Parathyroid adenoma (tissue), 2 donors: ENCODE measurements at regions not wholly inside any gene's neighbourhood (a gene's known extent, or its start where the extent isn't known, plus 50 kb on each side); places are given as distances from the start of the nearest gene placed in this dataset.
A peak's percentile ranks its signal among the peaks of the same experiment; 100 is the strongest.
"Not testable (repeated sequence)": the region's sequence is repeated elsewhere in the genome, so short reads cannot be mapped to it uniquely, and the experiment has no call there.

ENCODE experiments used
- H2AFZ ChIP-seq: fragments of 300-600 bp; sonication (generic); one replicate; pipeline ENCODE4 v1.7.0; 2017; ENCODE audit warnings: antibody characterized with exemption, mild to moderate bottlenecking
- H3K27ac ChIP-seq: fragments of 300-600 bp; sonication (generic); one replicate; pipeline ENCODE4 v1.7.0; 2017
- H3K27me3 ChIP-seq: fragments of 300-600 bp; sonication (generic); one replicate; pipeline ENCODE4 v1.7.0; 2017; ENCODE audit warnings: low read length; ENCODE audit not compliant: control insufficient read depth, insufficient read depth
- H3K36me3 ChIP-seq: fragments of 300-600 bp; sonication (generic); one replicate; pipeline ENCODE4 v1.7.0; 2017; ENCODE audit warnings: low read length; ENCODE audit not compliant: control insufficient read depth, insufficient read depth
- H3K4me1 ChIP-seq: fragments of 300-600 bp; sonication (generic); one replicate; pipeline ENCODE4 v1.7.0; 2017; ENCODE audit warnings: control low read depth
- H3K4me2 ChIP-seq: fragments of 300-600 bp; sonication (generic); one replicate; pipeline ENCODE4 v1.7.0; 2017; ENCODE audit warnings: low read length
- H3K4me3 ChIP-seq: fragments of 300-600 bp; sonication (generic); one replicate; pipeline ENCODE4 v1.7.0; 2017; ENCODE audit warnings: low read depth, low read length
- H3K79me2 ChIP-seq: fragments of 300-600 bp; sonication (generic); one replicate; pipeline ENCODE4 v1.7.0; 2017; ENCODE audit warnings: control low read depth
- H3K9ac ChIP-seq: fragments of 300-600 bp; sonication (generic); one replicate; pipeline ENCODE4 v1.7.0; 2017; ENCODE audit warnings: mild to moderate bottlenecking
- H3K9me3 ChIP-seq: fragments of 300-600 bp; sonication (generic); one replicate; pipeline ENCODE4 v1.7.0; 2017; ENCODE audit warnings: low read length; ENCODE audit not compliant: control insufficient read depth
- CTCF ChIP-seq: fragments of 300-600 bp; sonication (generic); IDR thresholded peaks from one replicate; pipeline ENCODE4 v1.7.0; 2017; ENCODE audit warnings: antibody characterized with exemption, mild to moderate bottlenecking
- donor health status: primary hyperparathyroidism.

- not testable (repeated sequence) for H3K9ac ChIP-seq, H3K4me3 ChIP-seq, H2AFZ ChIP-seq, H3K4me2 ChIP-seq, H3K79me2 ChIP-seq, H3K27me3 ChIP-seq, H3K4me1 ChIP-seq, H3K9me3 ChIP-seq, H3K27ac ChIP-seq, H3K36me3 ChIP-seq
Measured at GRCh38 chr20:30164389-30164788, 1093.1 kb upstream of the DEFB115 start.

- no peak for TF ChIP-seq CTCF
- Histone ChIP-seq H3K9ac (no peak overlapping the region), H3K27me3 (no peaks in the 10 kb centered on the region)
Measured at GRCh38 chr20:30167540-30167939, 1089.9 kb upstream of the DEFB115 start.

GRCh38 chr20:30168025-30168799 is 1089.3 kb upstream of the DEFB115 start:
- no peak overlapping the region for H2AFZ ChIP-seq
- peak overlapping the region; percentile 40 for H3K4me3 ChIP-seq

More at GRCh38 chr20:30167540-30167939, 1089.9 kb upstream of the DEFB115 start:
- no peaks in the 10 kb centered on the region for H3K79me2 ChIP-seq
- H3K4me1 ChIP-seq = no peaks in the 10 kb centered on the region
- peak overlapping the region; percentile 77 for H3K4me2 ChIP-seq
- H3K36me3 ChIP-seq = no peaks in the 10 kb centered on the region
- H3K4me3 ChIP-seq = peak overlapping the region; percentile 40
- H2AFZ ChIP-seq = no peak overlapping the region
- no peak overlapping the region for H3K27ac ChIP-seq
- no peaks in the 10 kb centered on the region for H3K9me3 ChIP-seq

GRCh38 chr20:30168800-30169138 is 1088.7 kb upstream of the DEFB115 start:
- no peak overlapping the region for H3K4me2 ChIP-seq
- no peaks in the 10 kb centered on the region for H3K9me3 ChIP-seq
- no peak overlapping the region for H3K4me3 ChIP-seq
- no peaks in the 10 kb centered on the region for H3K27me3 ChIP-seq
- TF ChIP-seq CTCF = no peak
- no peaks in the 10 kb centered on the region for H3K36me3 ChIP-seq
- H3K9ac ChIP-seq = no peak overlapping the region
- no peak overlapping the region for H2AFZ ChIP-seq
- H3K27ac ChIP-seq = no peak overlapping the region
- no peaks in the 10 kb centered on the region for H3K79me2 ChIP-seq
- no peaks in the 10 kb centered on the region for H3K4me1 ChIP-seq

More at GRCh38 chr20:30168025-30168799, 1089.3 kb upstream of the DEFB115 start:
- no peaks in the 10 kb centered on the region for H3K4me1 ChIP-seq
- H3K4me2 ChIP-seq = peak overlapping the region; percentile 77
- no peak overlapping the region for H3K27ac ChIP-seq
- no peaks in the 10 kb centered on the region for H3K36me3 ChIP-seq
- no peaks in the 10 kb centered on the region for H3K79me2 ChIP-seq
- no peaks in the 10 kb centered on the region for H3K27me3 ChIP-seq
- H3K9me3 ChIP-seq = no peaks in the 10 kb centered on the region
- no peak overlapping the region for H3K9ac ChIP-seq
- no peak for TF ChIP-seq CTCF

GRCh38 chr20:30175681-30176080 is 1081.8 kb upstream of the DEFB115 start:
- Histone ChIP-seq H3K9ac (no peak overlapping the region), H3K9me3 (no peaks in the 10 kb centered on the region), H3K4me3 (no peak overlapping the region), H3K27ac (no peak overlapping the region), H3K79me2 (no peaks in the 10 kb centered on the region), H3K36me3 (no peaks in the 10 kb centered on the region), H3K4me2 (no peak overlapping the region), H2AFZ (no peak overlapping the region), H3K4me1 (no peaks in the 10 kb centered on the region), H3K27me3 (no peaks in the 10 kb centered on the region)
- no peak for TF ChIP-seq CTCF

GRCh38 chr20:30183124-30183523 is 1074.3 kb upstream of the DEFB115 start:
- H3K9ac ChIP-seq, H3K4me1 ChIP-seq, H3K79me2 ChIP-seq, H3K9me3 ChIP-seq, H2AFZ ChIP-seq, H3K36me3 ChIP-seq, H3K4me3 ChIP-seq, H3K27ac ChIP-seq, H3K27me3 ChIP-seq, H3K4me2 ChIP-seq: not testable (repeated sequence)

- not testable (repeated sequence) for H3K9me3 ChIP-seq, H3K79me2 ChIP-seq, H3K27me3 ChIP-seq, H2AFZ ChIP-seq, H3K4me3 ChIP-seq, H3K27ac ChIP-seq, H3K4me2 ChIP-seq, H3K4me1 ChIP-seq, H3K36me3 ChIP-seq, H3K9ac ChIP-seq
Measured at GRCh38 chr20:30191785-30192184, 1065.7 kb upstream of the DEFB115 start.

- H2AFZ ChIP-seq, H3K4me1 ChIP-seq, H3K79me2 ChIP-seq, H3K27me3 ChIP-seq, H3K36me3 ChIP-seq, H3K4me3 ChIP-seq, H3K27ac ChIP-seq, H3K9ac ChIP-seq, H3K4me2 ChIP-seq, H3K9me3 ChIP-seq: not testable (repeated sequence)
Measured at GRCh38 chr20:30234477-30234876, 1023.0 kb upstream of the DEFB115 start.
